Stimulated activated CD8-positive, alpha-beta memory T cell treated with anti-CD3 and anti-CD28 coated beads, Interleukin-2, amount 100 ng/mL, for 1 hour (primary cell): ENCODE measurements at regions not wholly inside any gene's neighbourhood (a gene's known extent, or its start where the extent isn't known, plus 50 kb on each side); places are given as distances from the start of the nearest gene placed in this dataset.
"Not testable (repeated sequence)": the region's sequence is repeated elsewhere in the genome, so short reads cannot be mapped to it uniquely, and the experiment has no call there.

ENCODE experiments used
- DNase-seq, 2 donors: peaks; one replicate each; pipeline ENCODE4 v3.0.0-alpha.2; 2020; ENCODE audit warnings: low read depth in 2 of 2

DNA sequence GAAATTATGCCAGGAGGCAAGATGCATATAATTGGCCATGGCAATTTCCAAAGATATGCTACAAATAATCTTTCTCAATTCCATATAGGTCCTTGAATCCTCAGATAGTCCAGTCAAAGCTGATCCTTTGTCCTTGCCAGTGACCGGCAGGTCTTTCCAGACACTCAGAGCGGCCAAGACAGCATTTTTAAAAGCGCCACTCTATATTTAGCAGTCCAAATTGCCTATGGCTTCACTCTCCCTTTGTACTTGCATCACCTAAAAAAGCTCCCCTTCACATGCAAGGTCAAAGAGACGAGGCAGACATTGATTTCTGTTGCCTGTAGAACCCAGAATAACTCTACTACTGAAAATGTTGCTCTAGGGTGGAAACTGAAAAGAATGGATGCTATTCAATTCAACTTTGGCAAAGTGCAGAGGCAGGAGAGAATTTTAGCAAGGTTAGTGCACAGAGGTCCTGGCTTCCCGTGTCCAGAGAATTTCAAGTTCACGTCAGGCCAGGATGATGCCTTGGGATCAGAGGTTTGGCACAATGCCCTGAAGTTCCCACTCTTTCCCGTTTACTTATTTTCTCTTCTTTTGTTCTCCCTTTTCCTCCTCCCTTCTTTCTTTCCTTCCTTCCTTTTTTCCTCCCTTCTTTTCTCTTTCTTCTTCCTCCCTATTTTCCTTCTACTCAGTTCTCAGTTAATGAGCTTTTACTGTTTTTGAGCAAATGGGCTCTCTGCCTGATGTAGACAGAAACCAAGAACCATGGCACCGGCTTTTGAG, 108.5 kb downstream of the KCNK1 start:
- no peak for DNase-seq

- DNase-seq, result no peak
Observed at GRCh38 chr1:233723387-233723786, 109.5 kb downstream of the KCNK1 start.

DNA sequence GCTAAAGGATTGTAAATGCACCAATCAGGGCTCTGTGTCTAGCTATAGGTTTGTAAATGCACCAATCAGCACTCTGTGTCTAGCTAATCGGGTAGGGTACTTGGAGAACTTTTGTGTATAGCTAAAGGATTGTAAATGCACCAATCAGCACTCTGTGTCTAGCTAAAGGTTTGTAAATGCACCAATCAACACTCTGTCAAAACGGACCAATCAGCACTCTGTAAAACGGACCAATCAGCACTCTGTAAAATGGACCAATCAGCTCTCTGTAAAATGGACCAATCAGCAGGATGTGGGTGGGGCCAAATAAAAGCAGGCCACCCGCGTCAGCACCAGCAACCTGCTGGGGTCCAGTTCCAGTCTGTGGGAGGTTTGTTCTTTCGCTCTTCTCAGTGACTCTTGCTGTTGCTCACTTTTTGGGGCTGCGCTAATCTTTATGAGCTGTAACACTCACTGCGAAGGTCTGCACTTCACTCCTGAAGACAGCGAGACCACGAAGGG, 110.3 kb downstream of the KCNK1 start:
- not testable (repeated sequence) for DNase-seq

GRCh38 chr1:233725423-233725822, 111.5 kb downstream of the KCNK1 start:
- no peak for DNase-seq

GRCh38 chr1:233728721-233729120, 114.8 kb downstream of the KCNK1 start:
- DNase-seq, result no peak

DNA sequence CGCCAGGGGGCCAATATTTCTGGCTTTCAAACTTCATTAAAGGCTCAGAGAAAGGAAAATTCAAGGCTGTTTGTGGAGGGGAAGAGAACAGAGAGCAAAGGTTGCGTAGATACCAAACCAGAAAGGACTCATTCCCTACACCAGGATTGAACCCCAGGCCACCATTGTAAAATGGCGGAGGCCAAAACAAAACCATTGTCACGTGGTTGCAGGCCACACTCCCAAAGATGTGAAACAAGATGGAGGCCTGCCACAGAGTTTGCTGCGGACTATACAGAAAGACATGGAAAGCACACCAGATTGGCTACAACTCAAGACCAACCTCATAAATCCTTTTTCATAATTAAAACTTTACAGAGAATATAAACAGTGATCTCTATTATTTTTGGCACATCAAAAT, 116.5 kb downstream of the KCNK1 start:
- no peak for DNase-seq

DNA sequence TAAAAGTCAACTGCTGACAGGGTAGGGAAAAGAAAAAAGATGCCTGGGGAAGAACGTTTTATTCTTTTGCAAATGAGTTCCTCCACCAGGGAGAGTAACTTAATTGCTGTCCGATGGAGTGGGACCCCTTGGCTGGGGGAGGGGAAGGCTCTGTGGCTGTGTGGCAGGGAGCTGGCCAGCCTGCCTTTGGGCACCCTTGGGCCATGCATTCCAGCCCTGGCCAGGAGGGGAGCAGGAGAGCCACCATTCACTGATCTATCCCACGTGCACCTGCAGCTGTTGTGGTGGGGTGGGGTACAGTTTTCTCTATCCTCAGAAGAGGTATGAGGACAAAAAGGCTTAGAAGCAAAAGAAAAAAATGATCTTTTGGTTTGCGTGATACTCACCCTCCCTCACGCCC, 116.9 kb downstream of the KCNK1 start:
- DNase-seq, result no peak

DNA sequence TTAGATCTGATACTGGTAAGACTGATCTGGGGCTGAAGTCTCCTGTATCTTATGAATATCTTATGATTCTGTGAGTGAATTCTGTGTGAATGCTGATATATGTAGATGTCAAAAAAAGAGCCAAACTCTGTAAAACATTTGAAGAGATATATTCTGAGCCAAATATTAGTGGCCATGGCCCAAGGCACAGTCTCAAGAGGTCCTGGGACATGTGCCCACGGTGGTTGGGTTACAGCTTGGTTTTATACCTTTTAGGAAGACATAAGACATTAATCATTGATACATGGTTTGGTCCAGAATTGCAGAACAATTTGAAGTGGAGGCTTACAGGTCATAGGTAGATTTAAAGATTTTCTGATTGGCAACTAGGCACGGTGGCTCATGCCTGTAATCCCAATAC, 118.3 kb downstream of the KCNK1 start:
- DNase-seq, result no peak

GRCh38 chr1:233734456-233734855, 120.5 kb downstream of the KCNK1 start:
- no peak for DNase-seq

GRCh38 chr1:233735331-233735730, 121.4 kb downstream of the KCNK1 start:
- no peak for DNase-seq

GRCh38 chr1:233735847-233736246, 121.9 kb downstream of the KCNK1 start:
- no peak for DNase-seq

DNA sequence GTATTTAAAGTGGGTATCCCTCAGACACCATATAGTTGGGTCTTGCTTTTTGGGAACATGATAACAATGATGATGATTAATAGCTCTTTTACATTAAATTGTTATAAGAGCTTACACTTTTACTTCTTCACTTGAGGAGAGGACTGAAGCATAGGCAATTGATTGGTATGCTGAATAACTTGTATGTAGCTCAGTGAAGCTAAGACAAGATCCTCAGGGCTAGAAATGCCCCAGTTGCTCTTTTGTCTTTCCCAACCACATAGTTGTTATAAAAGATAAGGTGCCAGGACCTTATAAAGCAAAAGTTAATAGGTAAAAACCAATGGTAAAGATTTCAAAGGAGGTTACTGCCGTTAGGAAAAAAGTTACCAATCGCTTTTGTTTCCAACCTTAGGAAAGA, 123.4 kb downstream of the KCNK1 start:
- no peak for DNase-seq

DNA sequence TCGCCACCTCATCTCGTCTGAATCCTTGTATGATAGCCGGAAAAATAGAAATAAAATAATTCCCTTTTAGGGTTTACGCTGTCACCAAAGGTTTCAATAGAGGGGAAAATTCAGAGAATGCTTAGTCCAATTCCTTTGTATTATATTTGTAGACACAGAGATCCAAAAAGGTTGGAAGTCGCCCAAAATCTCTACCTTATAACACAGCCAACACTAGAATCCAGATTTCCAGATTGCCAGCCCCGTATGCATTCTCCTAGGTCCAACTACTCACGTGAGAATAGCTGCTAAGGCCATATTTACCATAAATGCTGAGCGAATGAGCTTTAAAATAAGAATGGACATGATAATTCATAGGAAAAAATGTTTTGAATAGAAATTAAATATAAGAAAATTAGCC, 124.5 kb downstream of the KCNK1 start:
- no peak for DNase-seq

GRCh38 chr1:233738850-233739249, 124.9 kb downstream of the KCNK1 start:
- DNase-seq, result no peak

- no peak for DNase-seq
Observed at GRCh38 chr1:233744779-233745513, 131.0 kb downstream of the KCNK1 start.

GRCh38 chr1:233750139-233750538, 136.2 kb downstream of the KCNK1 start:
- no peak for DNase-seq

- DNase-seq, result no peak
Observed at GRCh38 chr1:233759665-233760064, 144.8 kb upstream of the SLC35F3 start.

DNA sequence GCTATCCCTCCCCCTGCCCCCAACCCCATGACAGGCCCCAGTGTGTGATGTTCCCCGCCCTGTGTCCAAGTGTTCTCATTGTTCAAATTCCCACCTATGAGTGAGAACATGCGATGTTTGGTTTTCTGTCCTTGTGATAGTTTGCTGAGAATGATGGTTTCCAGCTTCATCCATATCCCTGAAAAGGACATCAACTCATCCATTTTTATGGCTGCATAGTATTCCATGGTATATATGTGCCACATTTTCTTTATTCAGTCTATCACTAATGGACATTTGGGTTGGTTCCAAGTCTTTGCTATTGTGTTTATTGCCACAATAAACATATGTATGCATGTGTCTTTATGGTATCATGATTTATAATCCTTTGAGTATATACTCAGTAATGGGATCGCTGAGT, 140.2 kb upstream of the SLC35F3 start:
- not testable (repeated sequence) for DNase-seq

- DNase-seq, result no peak
Observed at GRCh38 chr1:233777566-233777965, 126.9 kb upstream of the SLC35F3 start.

GRCh38 chr1:233780049-233780448, 124.4 kb upstream of the SLC35F3 start:
- no peak for DNase-seq

GRCh38 chr1:233782937-233783586, 121.4 kb upstream of the SLC35F3 start:
- DNase-seq, result no peak

DNA sequence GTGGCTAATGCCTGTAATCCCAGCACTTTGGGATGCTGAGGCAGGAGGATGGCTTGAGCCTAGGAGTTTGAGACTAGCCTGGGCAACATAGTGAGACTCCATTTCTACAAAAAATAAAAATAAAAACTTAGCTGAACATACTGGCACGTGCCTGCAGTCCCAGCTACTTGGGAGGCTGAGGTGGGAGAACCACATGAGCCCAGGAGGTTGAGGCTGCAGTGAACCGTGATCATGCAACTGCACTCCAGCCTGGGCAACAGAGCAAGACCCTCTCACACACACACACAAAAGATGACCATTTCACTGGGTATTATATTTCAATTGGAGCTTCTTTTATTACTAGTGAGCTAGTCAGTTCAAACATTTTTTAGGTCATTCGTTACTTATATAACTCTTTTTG, 116.9 kb upstream of the SLC35F3 start:
- no peak for DNase-seq

- DNase-seq, result no peak
Observed at GRCh38 chr1:233788687-233789086, 115.8 kb upstream of the SLC35F3 start.
